Pons (tissue), 1 donor: ENCODE measurements at regions not wholly inside any gene's neighbourhood (a gene's known extent, or its start where the extent isn't known, plus 50 kb on each side); places are given as distances from the start of the nearest gene placed in this dataset.

Source experiments
- DNase-seq: peaks from one replicate; pipeline ENCODE4 v3.0.0-alpha.2; 2016; ENCODE audit warnings: low spot score

DNA sequence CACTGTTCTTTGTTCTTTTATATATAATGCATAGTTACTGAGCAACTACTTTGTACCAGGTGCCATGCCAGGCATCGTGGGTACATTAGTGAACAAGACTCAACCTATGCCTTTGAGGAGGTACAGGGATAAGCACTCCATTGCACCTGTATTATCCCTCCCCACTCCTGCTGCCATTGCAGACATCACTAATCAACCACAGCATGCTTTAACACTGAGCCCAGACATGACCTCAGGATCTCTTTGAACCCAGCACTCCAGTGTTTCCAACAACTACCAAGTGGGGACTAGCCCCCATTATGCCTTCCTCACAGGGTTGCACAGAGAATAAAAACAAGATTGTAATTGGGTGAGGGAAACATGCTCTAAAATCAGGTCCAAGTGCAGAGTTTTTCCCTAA, 60.5 kb upstream of the COL13A1 start:
- no peak for DNase-seq

GRCh38 chr10:69741671-69742355, 59.9 kb upstream of the COL13A1 start:
- DNase-seq, result no peak

GRCh38 chr10:69742356-69742695, 59.4 kb upstream of the COL13A1 start:
- no peak for DNase-seq

- no peak for DNase-seq
These were observed 58.6 kb upstream of the COL13A1 start for GRCh38 chr10:69742928-69743602.

- DNase-seq, result no peak
These were observed 56.7 kb upstream of the COL13A1 start for GRCh38 chr10:69744971-69745370.

GRCh38 chr10:69745698-69746097, 56.0 kb upstream of the COL13A1 start:
- DNase-seq, result no peak

DNA sequence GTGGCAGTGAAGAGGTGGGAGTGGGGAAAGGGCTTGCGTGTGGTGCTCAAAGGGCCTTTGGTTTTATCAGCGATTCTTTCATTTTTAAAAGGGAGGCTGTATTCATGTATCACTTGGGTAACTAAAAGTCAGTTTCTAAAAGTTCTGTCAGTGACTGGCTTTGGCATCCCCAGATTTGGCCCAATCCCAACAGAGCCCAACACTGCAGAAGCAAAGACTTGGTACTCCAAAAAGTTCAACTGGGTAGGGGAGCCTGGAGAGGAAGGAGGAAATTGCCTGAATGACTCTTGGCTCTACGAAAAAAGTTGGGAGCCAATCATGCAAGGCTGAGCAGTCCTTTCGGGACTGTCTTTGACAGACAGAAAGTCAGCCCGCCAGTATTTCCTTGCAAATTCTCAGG, 54.5 kb upstream of the COL13A1 start:
- no peak for DNase-seq

- no peak for DNase-seq
These were observed 53.1 kb upstream of the COL13A1 start for GRCh38 chr10:69748621-69749020.

GRCh38 chr10:69749178-69750010, 52.3 kb upstream of the COL13A1 start:
- no peak for DNase-seq

DNA sequence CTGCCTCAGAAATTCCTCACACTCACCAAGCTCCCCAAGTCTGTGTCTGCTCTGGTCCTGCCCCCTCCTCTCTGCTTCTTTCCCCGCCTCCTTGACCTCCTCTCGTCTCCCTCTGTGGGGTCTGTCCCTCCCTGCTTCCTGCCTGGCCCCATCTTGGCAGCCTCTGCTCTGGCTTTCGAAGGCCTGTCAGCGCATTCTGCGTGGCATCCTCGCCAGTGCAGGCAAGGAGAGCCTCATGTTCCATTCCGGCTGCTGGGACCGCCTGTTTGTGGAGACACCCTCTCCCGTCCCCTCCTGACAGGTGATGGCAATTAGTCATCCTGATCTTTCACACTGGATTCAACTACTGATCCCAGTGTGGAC, 51.7 kb upstream of the COL13A1 start:
- DNase-seq, result no peak

GRCh38 chr10:69750725-69751124, 51.0 kb upstream of the COL13A1 start:
- DNase-seq, result no peak

DNA sequence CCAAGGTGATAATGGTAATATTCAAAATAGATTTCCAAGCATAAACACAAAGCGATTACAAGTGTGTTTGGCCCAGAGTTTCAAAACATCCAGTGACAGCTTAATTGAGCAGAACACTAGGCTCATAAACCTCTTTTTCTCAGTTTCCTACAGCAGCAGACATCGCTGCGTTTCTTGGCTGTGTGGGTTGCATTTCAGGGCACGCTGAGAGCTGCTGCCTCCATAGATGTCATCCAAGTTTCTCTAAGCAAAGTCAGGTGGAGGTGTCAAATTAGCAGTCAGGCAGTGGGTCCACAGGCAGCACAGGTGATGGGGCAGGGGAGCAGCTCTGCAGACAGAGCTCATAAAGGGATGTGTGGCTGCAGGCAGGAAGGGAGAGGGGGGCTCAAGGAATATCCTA, 50.5 kb upstream of the COL13A1 start:
- no peak for DNase-seq
